ENCODE measurements at regions not wholly inside any gene's neighbourhood (a gene's known extent, or its start where the extent isn't known, plus 50 kb on each side); places are given as distances from the start of the nearest gene placed in this dataset.

GRCh38 chrX:10983526-10983925, 127.6 kb upstream of the HCCS start:
- in situ Hi-C loops (cut with HindIII; ENCODE audit: low sequenced_read_pairs): no loop called here
- TF ChIP-seq CTCF (IDR thresholded peaks at IDR 0.05; ENCODE audit: low read depth, low read length, missing control alignments): no peak
- no peak for DNase-seq (ENCODE audit: low read depth)
- H3K4me3 ChIP-seq (ENCODE audit: low read depth, low read length): no peak overlapping the region

GRCh38 chrX:10984213-10984612, 126.9 kb upstream of the HCCS start:
- in situ Hi-C loops (cut with HindIII; ENCODE audit: low sequenced_read_pairs): no loop called here
- no peak for DNase-seq (ENCODE audit: low read depth)
- no peak for TF ChIP-seq CTCF (IDR thresholded peaks at IDR 0.05; ENCODE audit: low read depth, low read length, missing control alignments)
- no peak overlapping the region for H3K4me3 ChIP-seq (ENCODE audit: low read depth, low read length)

- H3K4me3 ChIP-seq (ENCODE audit: low read depth, low read length): no peak overlapping the region
- TF ChIP-seq CTCF (IDR thresholded peaks at IDR 0.05; ENCODE audit: low read depth, low read length, missing control alignments): no peak
- peak; percentile 36 for DNase-seq (ENCODE audit: low read depth)
- in situ Hi-C loops (cut with HindIII; ENCODE audit: low sequenced_read_pairs): no loop called here
Measured at GRCh38 chrX:10986616-10987015, 124.5 kb upstream of the HCCS start.

- H3K4me3 ChIP-seq (ENCODE audit: low read depth, low read length): no peak overlapping the region
- DNase-seq (ENCODE audit: low read depth): no peak
- in situ Hi-C loops (cut with HindIII; ENCODE audit: low sequenced_read_pairs): no loop called here
- no peak for TF ChIP-seq CTCF (IDR thresholded peaks at IDR 0.05; ENCODE audit: low read depth, low read length, missing control alignments)
Measured at GRCh38 chrX:10988653-10989052, 122.5 kb upstream of the HCCS start.

- DNase-seq (ENCODE audit: low read depth): peak; percentile 9
- no peak for TF ChIP-seq CTCF (IDR thresholded peaks at IDR 0.05; ENCODE audit: low read depth, low read length, missing control alignments)
- in situ Hi-C loops (cut with HindIII; ENCODE audit: low sequenced_read_pairs): no loop called here
- H3K4me3 ChIP-seq (ENCODE audit: low read depth, low read length): no peak overlapping the region
Measured at GRCh38 chrX:10989386-10989785, 121.7 kb upstream of the HCCS start.

- in situ Hi-C loops (cut with HindIII; ENCODE audit: low sequenced_read_pairs): no loop called here
- no peak for TF ChIP-seq CTCF (IDR thresholded peaks at IDR 0.05; ENCODE audit: low read depth, low read length, missing control alignments)
- H3K4me3 ChIP-seq (ENCODE audit: low read depth, low read length): no peak overlapping the region
- DNase-seq (ENCODE audit: low read depth): no peak
Measured at GRCh38 chrX:10990418-10990817, 120.7 kb upstream of the HCCS start.

- in situ Hi-C loops (cut with HindIII; ENCODE audit: low sequenced_read_pairs): no loop called here
- DNase-seq (ENCODE audit: low read depth): no peak
- no peak overlapping the region for H3K4me3 ChIP-seq (ENCODE audit: low read depth, low read length)
- TF ChIP-seq CTCF (IDR thresholded peaks at IDR 0.05; ENCODE audit: low read depth, low read length, missing control alignments): no peak
Measured at GRCh38 chrX:10990976-10991375, 120.2 kb upstream of the HCCS start.

Data from astrocyte of the cerebellum (primary cell).